NCI-H524 treated with DMSO at 0.1 percent for 48 hours (cell line): ENCODE measurements at regions not wholly inside any gene's neighbourhood (a gene's known extent, or its start where the extent isn't known, plus 50 kb on each side); places are given as distances from the start of the nearest gene placed in this dataset.

ENCODE experiments used
- DNase-seq: peaks from one replicate; lab custom pipeline; 2025; lab: John Stamatoyannopoulos, UW

DNA sequence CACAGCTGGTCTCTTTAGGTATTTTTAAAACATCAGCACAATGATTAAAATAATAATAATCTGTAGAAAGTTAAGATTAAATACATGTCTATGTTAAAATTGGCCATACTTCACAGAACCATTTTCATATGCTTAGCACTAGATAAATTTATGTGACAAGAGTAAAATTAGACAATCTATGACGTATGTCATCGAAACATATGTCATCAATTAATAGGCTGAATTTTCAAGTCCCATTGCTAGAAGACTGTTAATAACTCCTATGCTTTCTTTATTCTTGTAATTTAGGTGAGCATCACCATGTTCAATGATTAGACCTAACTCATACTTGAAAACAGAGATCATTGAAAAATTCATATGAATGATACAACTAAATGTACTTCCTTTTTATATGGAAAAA, 593.3 kb upstream of the KCNMB2 start:
- DNase-seq, result no peak

DNA sequence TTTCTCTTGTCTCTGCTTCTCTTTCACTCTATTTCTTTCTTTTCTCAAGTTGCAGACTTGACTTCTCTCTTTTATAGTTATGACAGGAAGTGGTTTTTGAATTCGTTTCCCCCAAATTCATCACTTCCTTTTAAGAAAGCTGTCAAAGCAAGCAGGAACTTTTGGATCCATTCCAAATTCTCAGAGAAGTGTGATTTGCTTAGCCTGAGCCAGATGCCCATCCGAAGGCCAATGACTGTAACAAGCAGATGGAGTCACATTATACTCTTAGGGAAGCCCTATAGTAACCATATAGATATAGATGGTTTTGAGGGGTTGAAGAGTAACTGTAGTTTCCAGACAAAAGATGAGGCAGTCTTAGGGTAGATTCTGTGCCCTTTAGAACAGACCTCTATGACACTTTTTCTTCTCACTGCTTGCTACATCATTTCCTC, 592.0 kb upstream of the KCNMB2 start:
- no peak for DNase-seq

- no peak for DNase-seq
These were observed 590.2 kb upstream of the KCNMB2 start for GRCh38 chr3:177946048-177946447.

DNA sequence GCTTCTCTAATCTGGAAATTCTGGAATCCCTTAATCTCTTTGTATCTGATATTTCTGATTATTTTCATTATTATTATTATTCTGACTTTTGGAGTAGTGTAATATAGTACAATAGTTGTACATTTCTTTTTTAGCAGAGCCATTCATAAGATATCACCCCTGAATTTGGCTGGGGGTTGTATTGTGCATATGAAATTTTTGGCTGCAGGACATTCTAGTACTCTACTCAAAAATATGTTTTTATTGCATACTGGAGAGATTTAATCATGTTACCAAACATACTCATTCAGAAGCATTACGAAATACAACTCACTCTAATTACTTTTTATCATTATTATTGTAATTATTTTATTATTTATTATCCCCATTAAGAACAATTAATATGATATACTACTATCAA, 589.7 kb upstream of the KCNMB2 start:
- no peak for DNase-seq

DNA sequence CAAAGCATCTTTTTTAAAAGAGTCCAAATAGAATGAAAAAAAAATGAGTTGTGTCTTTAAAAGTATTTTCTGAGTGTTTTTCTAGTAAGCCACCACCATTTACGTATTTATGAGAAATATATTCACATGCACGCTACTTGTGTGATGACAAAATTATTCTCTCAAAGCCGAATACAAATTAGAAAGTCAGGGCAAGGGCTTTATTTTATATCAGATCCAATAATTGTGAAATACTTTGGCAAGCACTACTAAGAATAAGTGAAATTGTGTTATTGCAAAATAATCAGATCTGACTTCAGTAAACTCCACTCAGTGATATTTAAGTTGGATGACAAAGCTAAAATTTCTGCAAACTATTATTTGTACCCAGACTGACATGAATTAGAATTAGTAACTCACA, 589.3 kb upstream of the KCNMB2 start:
- DNase-seq, result no peak

- DNase-seq, result no peak
These were observed 588.3 kb upstream of the KCNMB2 start for GRCh38 chr3:177947901-177948300.

DNA sequence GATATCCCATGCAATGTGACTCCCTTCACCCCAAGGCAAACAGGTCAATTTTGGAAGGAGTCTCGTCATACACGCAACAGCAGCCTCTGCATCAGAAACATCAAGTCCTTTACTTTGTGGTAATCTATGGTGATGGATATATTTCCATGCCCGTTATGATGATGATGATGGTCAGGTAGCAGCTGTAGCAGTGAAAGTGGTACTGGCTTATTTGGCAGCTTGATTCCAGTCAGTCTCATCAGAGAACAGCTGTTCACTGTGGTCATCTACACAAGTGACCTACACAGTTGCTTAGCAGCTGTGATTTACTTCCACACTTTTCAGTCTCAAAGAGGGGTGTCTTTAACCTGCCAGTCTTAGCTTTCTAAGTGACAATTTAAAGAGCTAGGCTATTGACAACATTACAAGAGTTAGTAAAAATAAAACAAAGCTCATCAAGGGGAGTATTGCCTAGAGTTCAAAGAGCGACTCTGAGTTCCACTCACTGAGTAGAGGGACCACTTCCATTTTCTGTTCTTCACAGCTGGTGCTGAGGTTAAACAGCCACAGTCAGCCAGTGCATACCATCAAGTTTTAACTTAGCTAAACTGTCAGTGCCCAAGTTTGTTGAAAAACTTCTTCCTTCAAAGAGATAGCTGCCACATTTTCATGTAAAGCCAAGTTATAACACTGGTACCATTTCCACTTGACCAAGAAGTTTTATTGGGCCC, 587.4 kb upstream of the KCNMB2 start:
- DNase-seq, result no peak

- no peak for DNase-seq
These were observed 577.0 kb upstream of the KCNMB2 start for GRCh38 chr3:177959188-177959587.

GRCh38 chr3:177960014-177960413, 576.2 kb upstream of the KCNMB2 start:
- DNase-seq, result no peak

GRCh38 chr3:177960722-177961121, 575.5 kb upstream of the KCNMB2 start:
- DNase-seq, result no peak

GRCh38 chr3:177961784-177962183, 574.5 kb upstream of the KCNMB2 start:
- no peak for DNase-seq

DNA sequence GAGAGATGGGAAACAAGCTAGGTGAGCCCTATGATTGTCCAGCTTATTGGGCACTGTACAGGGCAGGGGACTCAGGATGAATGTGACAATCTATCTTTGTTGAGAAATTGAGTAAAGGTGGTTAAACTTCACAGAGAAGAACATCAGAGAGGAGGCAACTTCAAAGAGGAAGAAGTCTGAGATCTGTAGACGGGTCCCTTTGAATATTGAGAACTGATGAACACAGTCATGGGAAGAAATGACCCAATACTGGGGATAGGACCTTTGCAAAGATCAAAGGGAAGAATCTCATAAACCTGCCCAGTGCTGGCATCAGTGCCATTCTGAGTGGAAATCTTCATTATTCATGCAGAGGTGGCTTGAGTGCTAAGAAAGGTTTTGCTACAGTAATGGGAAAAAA, 569.7 kb upstream of the KCNMB2 start:
- DNase-seq, result no peak

- DNase-seq, result no peak
These were observed 567.3 kb upstream of the KCNMB2 start for GRCh38 chr3:177968891-177969290.

DNA sequence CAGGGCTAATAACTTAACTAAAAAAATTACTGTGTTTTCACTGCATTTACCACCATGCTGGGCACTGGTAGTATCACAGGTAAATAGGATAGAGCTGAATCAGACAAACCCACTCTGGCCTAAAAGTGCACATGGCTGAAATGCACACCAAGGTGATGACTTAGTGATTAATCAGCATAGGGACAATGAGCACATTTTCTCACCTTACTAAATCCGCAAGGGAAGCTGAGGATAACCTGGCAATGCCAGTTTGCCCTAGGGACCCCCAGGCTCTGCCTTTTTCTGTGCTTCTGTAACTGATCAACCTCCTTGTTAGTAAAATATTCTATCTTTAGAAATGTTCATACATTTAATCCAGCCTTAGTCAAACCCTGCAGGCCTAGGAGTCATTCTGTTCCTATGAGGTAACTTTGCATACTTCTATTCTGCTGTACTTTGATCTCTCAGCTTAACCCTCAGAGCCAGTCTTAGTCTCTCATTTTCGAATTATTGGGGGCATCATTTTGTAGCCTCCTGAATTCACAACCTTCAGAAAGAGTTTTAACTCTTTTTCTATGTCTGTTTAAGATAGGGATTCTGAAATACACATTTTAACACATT, 562.9 kb upstream of the KCNMB2 start:
- no peak for DNase-seq

GRCh38 chr3:177976241-177976640, 560.0 kb upstream of the KCNMB2 start:
- no peak for DNase-seq

DNA sequence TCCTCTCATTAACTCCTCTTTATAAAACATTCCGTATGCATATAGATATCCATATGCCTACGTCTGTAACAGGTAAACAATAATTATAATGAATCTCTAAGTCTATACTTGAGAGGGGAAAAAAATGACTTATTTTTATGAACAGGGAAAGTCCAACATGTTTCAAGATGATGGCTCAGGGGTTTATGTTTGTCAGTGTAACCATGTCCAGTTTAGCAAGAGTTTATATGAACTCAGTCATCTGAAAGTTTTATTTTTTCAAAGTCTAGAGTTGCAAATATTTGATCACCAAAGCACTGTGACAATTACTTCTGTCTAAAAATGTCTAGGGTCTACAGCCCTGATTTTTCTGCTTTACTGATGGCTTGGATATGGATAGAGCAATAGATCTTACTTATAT, 559.4 kb upstream of the KCNMB2 start:
- no peak for DNase-seq

- no peak for DNase-seq
These were observed 558.7 kb upstream of the KCNMB2 start for GRCh38 chr3:177977381-177978158.

DNA sequence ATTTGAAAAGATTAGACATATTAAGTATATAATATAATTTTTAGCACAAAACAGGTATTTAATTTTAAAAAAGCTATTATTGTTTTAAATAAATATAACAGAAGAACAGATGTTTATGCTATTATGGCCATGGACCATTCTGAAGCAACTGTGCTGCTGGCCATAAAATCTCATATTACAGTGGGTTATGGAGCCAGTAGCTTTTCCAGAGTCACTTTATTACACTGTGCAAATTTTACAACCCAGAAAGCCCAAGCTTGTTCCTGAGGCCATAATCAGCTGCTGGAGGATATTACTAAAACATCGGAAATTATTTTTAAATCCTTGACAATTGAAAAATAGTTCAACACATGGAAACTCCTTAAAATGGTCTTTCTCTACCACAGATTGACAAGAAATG, 557.3 kb upstream of the KCNMB2 start:
- no peak for DNase-seq

DNA sequence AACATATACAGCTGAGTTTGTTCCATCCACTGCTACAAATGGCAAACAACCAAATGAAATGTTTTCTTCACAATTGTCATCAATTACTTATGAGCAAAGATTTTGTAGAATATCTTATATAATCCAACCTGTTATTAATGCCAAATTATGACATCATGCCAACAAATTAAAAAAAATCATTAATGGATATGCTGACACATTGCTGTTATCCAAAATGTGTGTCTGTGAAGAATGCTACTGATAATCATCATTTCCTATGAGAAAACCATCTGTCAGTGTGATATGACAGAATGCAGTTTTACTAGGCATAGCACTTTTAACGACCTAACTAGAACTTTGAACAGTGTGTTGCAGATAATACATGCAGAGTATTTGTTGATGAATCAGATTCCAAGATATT, 556.5 kb upstream of the KCNMB2 start:
- DNase-seq, result no peak

DNA sequence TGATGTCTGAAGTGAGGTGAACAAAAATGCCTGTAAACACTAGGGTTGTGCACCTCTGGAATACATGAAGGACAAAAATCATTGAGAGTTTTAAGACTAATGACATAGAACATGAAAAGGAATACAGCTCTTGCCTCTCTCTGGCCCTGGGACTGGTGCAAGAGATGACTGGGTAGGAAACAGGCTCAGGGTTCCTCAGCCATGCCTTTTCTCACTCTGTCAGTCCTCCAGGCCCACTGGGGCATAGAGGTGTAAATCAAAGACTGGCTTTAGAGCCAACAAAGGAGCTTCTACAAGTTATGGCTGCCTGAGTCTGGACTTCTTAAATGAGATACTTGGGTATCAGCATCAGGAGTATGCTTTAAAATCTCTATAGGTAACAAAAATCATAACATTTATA, 554.7 kb upstream of the KCNMB2 start:
- DNase-seq, result no peak

DNA sequence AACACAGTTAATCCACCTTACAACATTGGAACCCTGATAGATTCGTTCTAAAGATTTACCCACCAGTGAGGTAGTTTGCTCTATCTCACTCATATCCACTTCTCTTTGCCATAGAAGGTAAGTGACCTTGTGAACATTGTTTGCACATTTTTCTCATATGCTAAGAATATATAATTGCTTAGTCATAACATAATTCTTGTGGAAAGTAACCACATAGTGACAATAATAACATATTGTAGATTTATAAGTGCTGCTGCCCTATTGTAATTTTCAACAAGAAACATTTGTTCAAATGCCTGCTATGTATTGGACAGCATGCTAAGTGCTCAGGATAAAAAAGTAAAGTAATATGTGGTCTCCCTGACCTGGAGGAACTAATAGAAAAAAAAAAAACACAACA, 554.2 kb upstream of the KCNMB2 start:
- DNase-seq, result no peak

GRCh38 chr3:177983320-177983719, 552.9 kb upstream of the KCNMB2 start:
- no peak for DNase-seq
